ENCODE measurements at regions not wholly inside any gene's neighbourhood (a gene's known extent, or its start where the extent isn't known, plus 50 kb on each side); places are given as distances from the start of the nearest gene placed in this dataset.
A peak's percentile ranks its signal among the peaks of the same experiment; 100 is the strongest.

DNA sequence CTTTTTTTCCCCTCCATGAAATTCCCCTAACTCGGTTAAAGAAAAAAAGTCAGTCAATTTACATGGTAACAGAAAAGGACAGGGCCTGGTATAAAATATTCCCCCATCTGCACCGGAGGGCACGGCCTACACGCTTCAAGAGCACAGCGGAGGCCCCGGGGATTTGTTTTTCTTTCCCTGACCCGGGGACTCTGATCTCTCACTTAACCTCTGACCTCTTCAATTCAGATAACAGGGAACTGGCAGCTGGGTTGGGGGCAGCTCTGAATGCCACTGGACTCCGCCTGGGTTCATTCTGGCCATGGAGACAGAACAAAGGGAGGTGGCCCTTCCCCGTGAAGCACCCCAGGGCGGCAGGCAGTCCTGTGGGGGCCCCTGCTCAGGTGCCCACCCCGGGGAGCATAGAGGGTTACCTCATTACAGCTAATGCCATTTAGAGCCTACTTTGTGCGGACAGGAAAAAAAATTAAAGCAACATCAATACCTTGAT is 257.5 kb downstream of the SHQ1 start:
- Histone ChIP-seq H3K9me3 (ENCODE audit: insufficient read depth, low read depth, low read length) (no peaks in the 10 kb centered on the region), H2AFZ (ENCODE audit: low read depth, low read length) (no peak overlapping the region), H3K36me3 (ENCODE audit: insufficient read depth, low read length) (no peaks in the 10 kb centered on the region), H4K20me1 (ENCODE audit: insufficient read depth, low read length) (no peaks in the 10 kb centered on the region), H3K4me2 (ENCODE audit: low read length) (peak overlapping the region; percentile 65), H3K27me3 (ENCODE audit: insufficient read depth, low read length) (no peaks in the 10 kb centered on the region), H3K9ac (ENCODE audit: low read length) (peak overlapping the region; percentile 25), H3K79me2 (ENCODE audit: insufficient read depth, low read length) (no peaks in the 10 kb centered on the region), H3K4me1 (ENCODE audit: insufficient read depth, low read length) (peaks cover 16% of the 10 kb centered on the region), H3K4me3 (ENCODE audit: insufficient read depth, low read depth, low read length) (no peak overlapping the region), H3K27ac (ENCODE audit: low read depth, low read length) (no peak overlapping the region)
- no peak for FAIRE-seq
- H3K27ac Mint-ChIP-seq (ENCODE audit: unreplicated experiment), result peak overlapping the region; percentile 91
- no peak overlapping the region for H3K4me3 Mint-ChIP-seq (ENCODE audit: unreplicated experiment)
- H3K36me3 Mint-ChIP-seq (ENCODE audit: low read depth, unreplicated experiment), result peaks cover 2% of the 10 kb centered on the region
- H3K27me3 Mint-ChIP-seq (ENCODE audit: low read depth, unreplicated experiment), result peaks cover 6% of the 10 kb centered on the region
- no peak for TF ChIP-seq EZH2 (IDR thresholded peaks at IDR 0.05; ENCODE audit: insufficient read depth, low read length)
- TF ChIP-seq, protein P1, sequence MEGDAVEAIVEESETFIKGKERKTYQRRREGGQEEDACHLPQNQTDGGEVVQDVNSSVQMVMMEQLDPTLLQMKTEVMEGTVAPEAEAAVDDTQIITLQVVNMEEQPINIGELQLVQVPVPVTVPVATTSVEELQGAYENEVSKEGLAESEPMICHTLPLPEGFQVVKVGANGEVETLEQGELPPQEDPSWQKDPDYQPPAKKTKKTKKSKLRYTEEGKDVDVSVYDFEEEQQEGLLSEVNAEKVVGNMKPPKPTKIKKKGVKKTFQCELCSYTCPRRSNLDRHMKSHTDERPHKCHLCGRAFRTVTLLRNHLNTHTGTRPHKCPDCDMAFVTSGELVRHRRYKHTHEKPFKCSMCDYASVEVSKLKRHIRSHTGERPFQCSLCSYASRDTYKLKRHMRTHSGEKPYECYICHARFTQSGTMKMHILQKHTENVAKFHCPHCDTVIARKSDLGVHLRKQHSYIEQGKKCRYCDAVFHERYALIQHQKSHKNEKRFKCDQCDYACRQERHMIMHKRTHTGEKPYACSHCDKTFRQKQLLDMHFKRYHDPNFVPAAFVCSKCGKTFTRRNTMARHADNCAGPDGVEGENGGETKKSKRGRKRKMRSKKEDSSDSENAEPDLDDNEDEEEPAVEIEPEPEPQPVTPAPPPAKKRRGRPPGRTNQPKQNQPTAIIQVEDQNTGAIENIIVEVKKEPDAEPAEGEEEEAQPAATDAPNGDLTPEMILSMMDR (IDR thresholded peaks at IDR 0.05; ENCODE audit: insufficient read depth, low read depth, low read length), result no peak
- peaks cover 27% of the 10 kb centered on the region for H3K4me1 Mint-ChIP-seq (ENCODE audit: low read depth, unreplicated experiment)
- no peaks in the 10 kb centered on the region for H3K9me3 Mint-ChIP-seq (ENCODE audit: unreplicated experiment)
- DNase-seq (ENCODE audit: low read depth), result no peak

DNA sequence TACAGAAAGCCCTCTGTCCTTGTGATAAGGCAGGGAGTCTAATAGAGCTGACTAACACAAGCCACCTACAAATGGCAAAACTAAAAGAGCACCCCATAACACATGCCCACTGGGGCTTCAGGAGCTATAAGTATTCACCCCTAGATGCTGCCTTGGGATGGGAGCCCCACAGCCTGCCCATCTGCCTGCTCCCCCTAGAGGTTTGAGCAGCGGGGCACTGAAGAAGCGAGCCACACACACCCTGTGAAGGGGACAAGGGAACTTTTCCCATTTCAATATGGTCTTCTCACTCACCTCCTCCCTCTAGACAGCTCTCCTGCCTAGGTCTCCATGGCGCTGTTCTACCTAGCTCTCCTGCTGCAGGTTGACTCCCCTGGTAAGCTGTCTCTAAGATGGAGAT is 261.0 kb downstream of the SHQ1 start:
- Histone ChIP-seq H3K4me3 (ENCODE audit: insufficient read depth, low read depth, low read length) (no peak overlapping the region), H3K4me1 (ENCODE audit: insufficient read depth, low read length) (peaks cover 14% of the 10 kb centered on the region), H3K9me3 (ENCODE audit: insufficient read depth, low read depth, low read length) (no peaks in the 10 kb centered on the region), H3K79me2 (ENCODE audit: insufficient read depth, low read length) (no peaks in the 10 kb centered on the region), H3K9ac (ENCODE audit: low read length) (no peak overlapping the region), H3K27me3 (ENCODE audit: insufficient read depth, low read length) (no peaks in the 10 kb centered on the region), H3K36me3 (ENCODE audit: insufficient read depth, low read length) (no peaks in the 10 kb centered on the region), H4K20me1 (ENCODE audit: insufficient read depth, low read length) (no peaks in the 10 kb centered on the region), H2AFZ (ENCODE audit: low read depth, low read length) (no peak overlapping the region), H3K4me2 (ENCODE audit: low read length) (no peak overlapping the region), H3K27ac (ENCODE audit: low read depth, low read length) (no peak overlapping the region)
- FAIRE-seq (no peak), DNase-seq (ENCODE audit: low read depth) (no peak)
- H3K9me3 Mint-ChIP-seq (ENCODE audit: unreplicated experiment), result no peaks in the 10 kb centered on the region
- H3K4me1 Mint-ChIP-seq (ENCODE audit: low read depth, unreplicated experiment), result peaks cover 22% of the 10 kb centered on the region
- H3K27ac Mint-ChIP-seq (ENCODE audit: unreplicated experiment), result no peak overlapping the region
- H3K4me3 Mint-ChIP-seq (ENCODE audit: unreplicated experiment), result no peak overlapping the region
- TF ChIP-seq, protein P1 (IDR thresholded peaks at IDR 0.05; ENCODE audit: insufficient read depth, low read depth, low read length), result no peak
- TF ChIP-seq EZH2 (IDR thresholded peaks at IDR 0.05; ENCODE audit: insufficient read depth, low read length), result no peak
- H3K36me3 Mint-ChIP-seq (ENCODE audit: low read depth, unreplicated experiment), result no peaks in the 10 kb centered on the region
- H3K27me3 Mint-ChIP-seq (ENCODE audit: low read depth, unreplicated experiment), result peaks cover 6% of the 10 kb centered on the region

DNA sequence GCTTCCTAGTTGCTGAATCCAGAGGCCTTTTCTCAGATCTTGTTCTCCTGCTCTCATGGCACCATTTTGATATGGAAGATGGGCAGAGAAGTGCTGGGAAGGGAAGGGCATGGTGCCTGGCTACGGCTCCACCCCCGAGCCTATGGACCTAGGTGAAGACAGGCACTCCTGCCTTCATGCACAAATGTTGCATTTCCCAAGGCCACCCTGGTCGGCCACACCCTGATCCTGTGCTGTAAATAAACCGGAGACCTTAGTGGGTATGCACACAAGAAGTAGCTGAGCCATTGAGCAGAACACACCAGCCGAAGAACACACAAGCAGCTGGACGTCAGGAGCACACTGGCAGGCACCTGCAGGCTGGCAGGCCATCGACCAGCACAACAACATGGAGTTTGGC is 261.6 kb downstream of the SHQ1 start:
- no peak for DNase-seq (ENCODE audit: low read depth)
- Histone ChIP-seq H2AFZ (ENCODE audit: low read depth, low read length) (no peak overlapping the region), H3K4me2 (ENCODE audit: low read length) (no peak overlapping the region), H3K4me1 (ENCODE audit: insufficient read depth, low read length) (peaks cover 8% of the 10 kb centered on the region), H3K79me2 (ENCODE audit: insufficient read depth, low read length) (no peaks in the 10 kb centered on the region), H3K36me3 (ENCODE audit: insufficient read depth, low read length) (no peaks in the 10 kb centered on the region), H3K27me3 (ENCODE audit: insufficient read depth, low read length) (peaks cover 3% of the 10 kb centered on the region), H3K9me3 (ENCODE audit: insufficient read depth, low read depth, low read length) (no peaks in the 10 kb centered on the region), H3K27ac (ENCODE audit: low read depth, low read length) (no peak overlapping the region), H4K20me1 (ENCODE audit: insufficient read depth, low read length) (no peaks in the 10 kb centered on the region), H3K9ac (ENCODE audit: low read length) (no peak overlapping the region), H3K4me3 (ENCODE audit: insufficient read depth, low read depth, low read length) (no peak overlapping the region)
- H3K4me3 Mint-ChIP-seq (ENCODE audit: unreplicated experiment), result no peak overlapping the region
- H3K4me1 Mint-ChIP-seq (ENCODE audit: low read depth, unreplicated experiment), result peaks cover 17% of the 10 kb centered on the region
- peaks cover 8% of the 10 kb centered on the region for H3K27me3 Mint-ChIP-seq (ENCODE audit: low read depth, unreplicated experiment)
- FAIRE-seq, result no peak
- no peaks in the 10 kb centered on the region for H3K36me3 Mint-ChIP-seq (ENCODE audit: low read depth, unreplicated experiment)
- H3K9me3 Mint-ChIP-seq (ENCODE audit: unreplicated experiment), result no peaks in the 10 kb centered on the region
- H3K27ac Mint-ChIP-seq (ENCODE audit: unreplicated experiment), result no peak overlapping the region
- no peak for TF ChIP-seq EZH2 (IDR thresholded peaks at IDR 0.05; ENCODE audit: insufficient read depth, low read length)
- TF ChIP-seq, protein P1 (IDR thresholded peaks at IDR 0.05; ENCODE audit: insufficient read depth, low read depth, low read length), result no peak

Measured in astrocyte (in vitro differentiated cells and primary cell).